ENCODE measurements at regions not wholly inside any gene's neighbourhood (a gene's known extent, or its start where the extent isn't known, plus 50 kb on each side); places are given as distances from the start of the nearest gene placed in this dataset.

GRCh38 chr2:238787501-238787900, 60.4 kb upstream of the TWIST2 start:
- no peak overlapping the region for H3K4me3 ChIP-seq (ENCODE audit: low read depth, low read length)
- no peak for DNase-seq (ENCODE audit: low read depth)

GRCh38 chr2:238789317-238789806, 58.5 kb upstream of the TWIST2 start:
- no peak for DNase-seq (ENCODE audit: low read depth)
- H3K4me3 ChIP-seq (ENCODE audit: low read depth, low read length) = no peak overlapping the region
- no peak for TF ChIP-seq CTCF (conservative IDR thresholded peaks at IDR 0.05; ENCODE audit: low read depth, low read length)

More at GRCh38 chr2:238787501-238787900, 60.4 kb upstream of the TWIST2 start:
- no peak for TF ChIP-seq CTCF (conservative IDR thresholded peaks at IDR 0.05; ENCODE audit: low read depth, low read length)

GRCh38 chr2:238790126-238790832, 57.6 kb upstream of the TWIST2 start:
- no peak for TF ChIP-seq CTCF (conservative IDR thresholded peaks at IDR 0.05; ENCODE audit: low read depth, low read length)
- H3K4me3 ChIP-seq (ENCODE audit: low read depth, low read length) = no peak overlapping the region
- no peak for DNase-seq (ENCODE audit: low read depth)

GRCh38 chr2:238790833-238791230, 57.1 kb upstream of the TWIST2 start:
- no peak for DNase-seq (ENCODE audit: low read depth)
- H3K4me3 ChIP-seq (ENCODE audit: low read depth, low read length) = no peak overlapping the region
- no peak for TF ChIP-seq CTCF (conservative IDR thresholded peaks at IDR 0.05; ENCODE audit: low read depth, low read length)

GRCh38 chr2:238791354-238791753, 56.5 kb upstream of the TWIST2 start:
- no peak for DNase-seq (ENCODE audit: low read depth)
- H3K4me3 ChIP-seq (ENCODE audit: low read depth, low read length) = no peak overlapping the region
- TF ChIP-seq CTCF (conservative IDR thresholded peaks at IDR 0.05; ENCODE audit: low read depth, low read length) = no peak

- TF ChIP-seq CTCF (conservative IDR thresholded peaks at IDR 0.05; ENCODE audit: low read depth, low read length) = no peak
- no peak for DNase-seq (ENCODE audit: low read depth)
- no peak overlapping the region for H3K4me3 ChIP-seq (ENCODE audit: low read depth, low read length)
Observed at GRCh38 chr2:238793306-238793705, 54.6 kb upstream of the TWIST2 start.
